PC-9 (cell line): ENCODE measurements at regions not wholly inside any gene's neighbourhood (a gene's known extent, or its start where the extent isn't known, plus 50 kb on each side); places are given as distances from the start of the nearest gene placed in this dataset.

Experiments
- BruUV-seq: library from RNA; stranded (reverse); fragments of 400-500 nt; replicated peaks from 2 replicates; lab custom pipeline; 2021; lab: Mats Ljungman, UMichigan
- CTCF ChIA-PET: fragments of 300-600 bp; sonication (Branson Sonifier 250); formaldehyde crosslinking; loops from one replicate; lab custom pipeline; 2022; ENCODE audit warnings: antibody characterized with exemption; lab: Charles Lee
- POLR2A ChIA-PET: fragments of 300-600 bp; sonication (Branson Sonifier 250); formaldehyde crosslinking; loops from one replicate; lab custom pipeline; 2022; ENCODE audit warnings: antibody characterized with exemption; ENCODE audit not compliant: unreplicated experiment; lab: Charles Lee
- DNase-seq, 2 experiments: peaks; one replicate each; pipeline versions ENCODE4 v3.0.0 to v3.0.0-alpha.2; 2015 to 2022; ENCODE audit warnings: mixed read lengths in 1 of 2
- H2AFZ ChIP-seq: fragments of 200-600 bp; sonication (generic); 2 replicates; pipeline ENCODE4 v1.8.1; 2017; ENCODE audit warnings: antibody characterized with exemption
- H3F3A ChIP-seq: fragments of 200-600 bp; sonication (generic); 2 replicates; pipeline ENCODE4 v1.8.1; 2017; ENCODE audit warnings: antibody characterized with exemption, mild to moderate bottlenecking, low read depth; ENCODE audit not compliant: insufficient read depth
- H3K27ac ChIP-seq: fragments of 200-600 bp; sonication (generic); 2 replicates; pipeline ENCODE4 v1.6.1; 2016; ENCODE audit warnings: mixed run types
- H3K27me3 ChIP-seq: fragments of 200-600 bp; sonication (generic); 2 replicates; pipeline ENCODE4 v1.6.1; 2016; ENCODE audit warnings: low read depth, mixed run types; ENCODE audit not compliant: insufficient read depth
- H3K36me3 ChIP-seq: fragments of 200-600 bp; sonication (generic); 2 replicates; pipeline ENCODE4 v1.6.1; 2016; ENCODE audit warnings: low read depth, mixed run types
- H3K4me1 ChIP-seq: fragments of 200-600 bp; sonication (generic); replicated peaks from 2 replicates; pipeline ENCODE4 v1.6.1; 2016; ENCODE audit warnings: mixed run types; ENCODE audit not compliant: insufficient read depth
- H3K4me2 ChIP-seq: fragments of 200-600 bp; sonication (generic); 2 replicates; pipeline ENCODE4 v1.6.1; 2017; ENCODE audit warnings: mixed run types
- H3K4me3 ChIP-seq: fragments of 200-600 bp; sonication (generic); 2 replicates; pipeline ENCODE4 v1.6.1; 2016; ENCODE audit warnings: mixed run types
- H3K79me2 ChIP-seq: fragments of 200-600 bp; sonication (generic); 2 replicates; pipeline ENCODE4 v1.6.1; 2017; ENCODE audit warnings: low read depth, mixed run types
- H3K9me2 ChIP-seq: fragments of 200-600 bp; sonication (generic); 2 replicates; pipeline ENCODE4 v1.8.1; 2017; ENCODE audit warnings: mild to moderate bottlenecking; ENCODE audit not compliant: insufficient read depth
- H3K9me3 ChIP-seq: fragments of 200-600 bp; sonication (generic); 2 replicates; pipeline ENCODE4 v1.8.1; 2016; ENCODE audit warnings: low read depth; ENCODE audit not compliant: insufficient read depth
- H4K20me1 ChIP-seq: fragments of 200-600 bp; sonication (generic); 2 replicates; pipeline ENCODE4 v1.8.1; 2017; ENCODE audit not compliant: insufficient read depth
- EZH2 ChIP-seq: fragments of 200-600 bp; sonication (generic); IDR thresholded peaks from 2 replicates; pipeline ENCODE4 v1.8.0; 2017; ENCODE audit warnings: antibody characterized with exemption, low read depth
- intact Hi-C: fragments of 100-400 bp; cut with micrococcal nuclease; formaldehyde crosslinking; loops from one replicate; pipeline ENCODE4 v1.10.0; 2022; ENCODE audit not compliant: unreplicated experiment
- TF ChIP-seq, protein P1 (sequence below): fragments of 200-600 bp; sonication (generic); conservative IDR thresholded peaks from 2 replicates; pipeline ENCODE4 v1.6.1; 2017; ENCODE audit warnings: mixed run types, antibody characterized with exemption, mild to moderate bottlenecking, moderate library complexity

DNA sequence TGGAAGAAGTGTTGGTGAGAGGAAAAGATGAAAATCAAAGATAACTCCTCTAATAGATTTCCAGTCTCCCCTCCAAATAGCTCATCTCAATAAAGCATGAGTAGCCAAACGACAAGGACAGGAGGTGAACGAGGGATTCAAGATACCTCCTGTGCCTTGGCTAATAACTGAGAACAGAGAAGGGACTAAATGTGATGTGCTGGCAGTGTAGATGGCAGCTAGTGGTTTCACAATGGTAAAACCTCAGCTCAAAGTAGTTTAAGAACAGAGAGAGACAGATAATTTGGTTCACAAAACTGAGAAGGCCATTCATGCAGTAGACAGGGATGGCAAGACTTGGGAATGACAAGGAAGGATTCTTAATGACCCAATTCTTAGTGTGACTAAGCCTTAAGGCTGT is 292.6 kb downstream of the EFHB start:
- no peaks in the 10 kb centered on the region for H3K79me2 ChIP-seq
- no peaks in the 10 kb centered on the region for H3K27me3 ChIP-seq
- TF ChIP-seq, protein P1, sequence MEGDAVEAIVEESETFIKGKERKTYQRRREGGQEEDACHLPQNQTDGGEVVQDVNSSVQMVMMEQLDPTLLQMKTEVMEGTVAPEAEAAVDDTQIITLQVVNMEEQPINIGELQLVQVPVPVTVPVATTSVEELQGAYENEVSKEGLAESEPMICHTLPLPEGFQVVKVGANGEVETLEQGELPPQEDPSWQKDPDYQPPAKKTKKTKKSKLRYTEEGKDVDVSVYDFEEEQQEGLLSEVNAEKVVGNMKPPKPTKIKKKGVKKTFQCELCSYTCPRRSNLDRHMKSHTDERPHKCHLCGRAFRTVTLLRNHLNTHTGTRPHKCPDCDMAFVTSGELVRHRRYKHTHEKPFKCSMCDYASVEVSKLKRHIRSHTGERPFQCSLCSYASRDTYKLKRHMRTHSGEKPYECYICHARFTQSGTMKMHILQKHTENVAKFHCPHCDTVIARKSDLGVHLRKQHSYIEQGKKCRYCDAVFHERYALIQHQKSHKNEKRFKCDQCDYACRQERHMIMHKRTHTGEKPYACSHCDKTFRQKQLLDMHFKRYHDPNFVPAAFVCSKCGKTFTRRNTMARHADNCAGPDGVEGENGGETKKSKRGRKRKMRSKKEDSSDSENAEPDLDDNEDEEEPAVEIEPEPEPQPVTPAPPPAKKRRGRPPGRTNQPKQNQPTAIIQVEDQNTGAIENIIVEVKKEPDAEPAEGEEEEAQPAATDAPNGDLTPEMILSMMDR, result no peak
- no peak for TF ChIP-seq EZH2
- no peaks in the 10 kb centered on the region for H3K4me1 ChIP-seq
- no peaks in the 10 kb centered on the region for H3F3A ChIP-seq
- no peaks in the 10 kb centered on the region for H4K20me1 ChIP-seq
- no peak overlapping the region for H3K4me3 ChIP-seq
- no TSS peak for BruUV-seq
- H3K36me3 ChIP-seq, result no peaks in the 10 kb centered on the region
- no peaks in the 10 kb centered on the region for H3K9me3 ChIP-seq
- H3K4me2 ChIP-seq, result no peak overlapping the region
- CTCF ChIA-PET, result no interaction called here
- POLR2A ChIA-PET, result no interaction called here
- H3K27ac ChIP-seq, result no peak overlapping the region
- DNase-seq, result no peak
- H3K9me2 ChIP-seq, result no peaks in the 10 kb centered on the region; the same call in 1 of the 2 replicates
- H2AFZ ChIP-seq, result no peak overlapping the region
- intact Hi-C loops, result no loop called here

DNA sequence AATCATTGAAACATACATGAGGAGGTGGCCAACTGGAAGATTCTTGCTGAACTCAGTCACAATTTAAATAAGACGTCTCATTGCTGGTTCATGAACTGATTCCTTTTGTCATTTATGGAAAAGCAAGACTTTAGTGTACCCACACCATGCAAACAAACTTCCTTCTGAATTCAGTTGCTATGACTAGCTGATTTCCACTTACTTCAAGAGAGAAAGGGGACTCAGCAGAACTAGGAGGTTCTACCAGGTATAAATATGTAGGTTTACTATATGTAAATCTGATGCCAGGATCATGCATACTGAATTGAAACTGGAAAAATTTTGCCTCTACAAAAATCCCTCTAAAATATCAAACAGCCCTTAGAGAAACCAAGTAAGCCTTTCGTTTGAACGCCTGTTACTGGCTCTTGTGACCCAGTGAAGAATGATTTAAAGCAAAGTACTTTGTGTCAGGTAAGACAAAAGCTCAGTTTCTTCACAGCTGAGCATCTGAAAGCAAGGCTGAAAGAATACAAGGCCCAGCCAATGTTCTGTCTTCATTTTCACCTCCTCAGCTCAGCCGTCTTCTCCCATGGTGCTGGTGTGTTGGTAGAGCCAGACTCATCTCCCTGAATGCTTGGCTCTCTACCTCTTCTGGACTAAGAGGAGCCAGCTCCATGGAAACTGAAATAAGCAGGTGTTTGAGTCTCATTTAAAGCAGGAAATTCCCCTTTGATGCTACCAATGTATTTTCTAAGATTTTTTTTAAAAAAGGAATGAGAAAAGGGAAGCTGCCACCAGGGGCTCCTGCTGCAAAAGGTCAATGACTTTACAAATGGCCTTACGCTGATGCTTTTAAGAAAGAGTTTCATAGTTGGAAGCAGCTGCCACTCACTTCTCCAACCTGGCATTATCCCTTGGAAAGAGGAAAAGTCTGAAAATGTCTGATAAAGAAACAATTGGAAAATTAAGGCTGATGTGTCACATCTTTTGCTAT is 301.6 kb downstream of the EFHB start:
- ChIA-PET CTCF (no interaction called here), POLR2A (no interaction called here)
- intact Hi-C loops, result no loop called here
- H3K9me2 ChIP-seq, result no peaks in the 10 kb centered on the region
- no peaks in the 10 kb centered on the region for H3K4me1 ChIP-seq
- TF ChIP-seq EZH2, result no peak
- TF ChIP-seq, protein P1, result no peak
- H3K27ac ChIP-seq, result no peak overlapping the region
- H3K9me3 ChIP-seq, result no peaks in the 10 kb centered on the region
- no peaks in the 10 kb centered on the region for H4K20me1 ChIP-seq
- no peaks in the 10 kb centered on the region for H3K79me2 ChIP-seq
- no peak for DNase-seq
- H3F3A ChIP-seq, result no peaks in the 10 kb centered on the region
- no peaks in the 10 kb centered on the region for H3K27me3 ChIP-seq
- H3K4me3 ChIP-seq, result no peak overlapping the region
- BruUV-seq, result no TSS peak
- H3K4me2 ChIP-seq, result no peak overlapping the region
- no peak overlapping the region for H2AFZ ChIP-seq
- H3K36me3 ChIP-seq, result no peaks in the 10 kb centered on the region

DNA sequence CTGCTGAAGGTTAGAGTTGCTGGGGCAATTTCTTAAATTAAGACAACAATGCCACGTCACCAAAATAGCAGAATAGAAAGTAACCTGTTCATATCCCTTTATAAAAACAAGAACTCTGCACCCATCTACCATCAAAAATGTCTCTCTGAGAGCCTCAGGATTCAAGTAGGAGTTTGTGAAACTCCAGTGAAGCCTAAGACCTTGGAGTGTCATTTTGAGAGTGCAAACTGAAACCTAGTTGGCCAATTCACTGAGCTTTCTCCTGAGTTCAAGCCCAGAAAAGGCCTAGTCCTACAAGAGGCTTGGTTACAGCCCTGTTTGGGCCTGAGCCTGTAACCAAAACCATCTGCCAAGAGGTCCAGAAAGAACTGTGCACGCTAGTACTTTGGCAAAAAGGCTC is 335.1 kb downstream of the EFHB start:
- ChIA-PET POLR2A (no interaction called here), CTCF (no interaction called here)
- H3K9me3 ChIP-seq, result no peaks in the 10 kb centered on the region
- TF ChIP-seq EZH2, result no peak
- TF ChIP-seq, protein P1, result no peak
- intact Hi-C loops, result no loop called here
- H4K20me1 ChIP-seq, result no peaks in the 10 kb centered on the region
- H3K27ac ChIP-seq, result no peak overlapping the region
- no peaks in the 10 kb centered on the region for H3F3A ChIP-seq
- H3K4me1 ChIP-seq, result no peaks in the 10 kb centered on the region
- H3K9me2 ChIP-seq, result no peaks in the 10 kb centered on the region
- H3K36me3 ChIP-seq, result no peaks in the 10 kb centered on the region
- BruUV-seq, result no TSS peak
- no peak overlapping the region for H3K4me2 ChIP-seq
- no peaks in the 10 kb centered on the region for H3K79me2 ChIP-seq
- DNase-seq, result no peak
- no peak overlapping the region for H2AFZ ChIP-seq
- no peaks in the 10 kb centered on the region for H3K27me3 ChIP-seq
- no peak overlapping the region for H3K4me3 ChIP-seq
